H1 (cell line): ENCODE measurements at regions not wholly inside any gene's neighbourhood (a gene's known extent, or its start where the extent isn't known, plus 50 kb on each side); places are given as distances from the start of the nearest gene placed in this dataset.

ENCODE experiments used
- CTCF ChIA-PET: fragments of 300-600 bp; sonication (Branson Sonifier 250); formaldehyde crosslinking; loops from one replicate; lab custom pipeline; 2021; ENCODE audit not compliant: partially characterized antibody; lab: Charles Lee
- POLR2A ChIA-PET: fragments of 300-600 bp; sonication (Branson Sonifier 250); formaldehyde crosslinking; loops from one replicate; lab custom pipeline; 2021; ENCODE audit warnings: inconsistent platforms; ENCODE audit not compliant: partially characterized antibody; lab: Charles Lee
- DNase-seq, 2 experiments: peaks; one replicate each; pipeline versions ENCODE4 v3.0.0 to v3.0.0-alpha.2; 2010 to 2022; ENCODE audit warnings: low spot score in 2 of 2, low read depth in 1 of 2, mixed read lengths in 1 of 2
- FAIRE-seq: peaks from 2 replicates; lab custom pipeline; 2011; peaks lifted over from hg19 to GRCh38; lab: Jason Lieb, UNC
- H2AFZ ChIP-seq: 2 replicates; pipeline ENCODE4 v1.8.1; 2012; ENCODE audit warnings: low read length, inconsistent platforms
- H2AK5ac ChIP-seq: 2 replicates; pipeline ENCODE4 v1.6.1; 2013; ENCODE audit warnings: low read depth, low read length
- H2BK120ac ChIP-seq: replicated peaks from 2 replicates; pipeline ENCODE3; 2013; ENCODE audit warnings: low read depth, low read length, inconsistent platforms
- H2BK12ac ChIP-seq: 2 replicates; pipeline ENCODE4 v1.6.1; 2013; ENCODE audit warnings: low read depth, low read length
- H2BK15ac ChIP-seq: 2 replicates; pipeline ENCODE4 v1.6.1; 2013; ENCODE audit warnings: low read length
- H2BK20ac ChIP-seq: 2 replicates; pipeline ENCODE4 v1.6.1; 2013; ENCODE audit warnings: low read length
- H2BK5ac ChIP-seq: 2 replicates; pipeline ENCODE4 v1.6.1; 2013; ENCODE audit warnings: low read depth, low read length
- H3K14ac ChIP-seq: 2 replicates; pipeline ENCODE4 v1.6.1; 2013; ENCODE audit warnings: inconsistent platforms; ENCODE audit not compliant: insufficient read length
- H3K18ac ChIP-seq: 2 replicates; pipeline ENCODE4 v1.6.1; 2013; ENCODE audit warnings: low read length; ENCODE audit errors: extremely low read depth
- H3K23ac ChIP-seq: 2 replicates; pipeline ENCODE4 v1.6.1; 2013; ENCODE audit warnings: inconsistent platforms; ENCODE audit not compliant: insufficient read length
- H3K23me2 ChIP-seq: 2 replicates; pipeline ENCODE4 v1.6.1; 2013; ENCODE audit warnings: low read depth, low read length
- H3K27ac ChIP-seq: 2 replicates; pipeline ENCODE4 v1.6.1; 2011; ENCODE audit warnings: low read depth, low read length, inconsistent platforms
- H3K27me3 ChIP-seq, 4 experiments: replicated peaks in 1 of 4; 1 replicate in 1 of 4; 2 replicates in 3 of 4; pipeline versions ENCODE4 v1.6.1 to v1.8.1; 2011 to 2013; ENCODE audit warnings: low read length in 3 of 4, mild to moderate bottlenecking in 3 of 4, inconsistent platforms in 2 of 4, mixed read lengths in 2 of 4, moderate library complexity in 1 of 4; ENCODE audit not compliant: control insufficient read depth in 3 of 4, insufficient read depth in 3 of 4; ENCODE audit errors: extremely low read depth in 1 of 4
- H3K36me3 ChIP-seq, 4 experiments: 2 replicates each; pipeline versions ENCODE4 v1.6.1 to v1.8.1; 2011 to 2013; ENCODE audit warnings: mild to moderate bottlenecking in 4 of 4, low read length in 3 of 4, moderate library complexity in 2 of 4, control low read depth in 1 of 4, inconsistent platforms in 1 of 4; ENCODE audit not compliant: insufficient read depth in 4 of 4, control insufficient read depth in 2 of 4
- H3K4ac ChIP-seq: replicated peaks from 2 replicates; pipeline ENCODE3; 2013; ENCODE audit warnings: low read length, low read depth, mixed read lengths, inconsistent platforms; ENCODE audit not compliant: insufficient read length
- H3K4me1 ChIP-seq, 4 experiments: replicated peaks in 1 of 4; 1 replicate in 1 of 4; 2 replicates in 3 of 4; pipeline versions ENCODE4 v1.6.1 to v1.8.1; 2011 to 2013; ENCODE audit warnings: low read length in 3 of 4, inconsistent platforms in 2 of 4, mixed read lengths in 1 of 4; ENCODE audit not compliant: insufficient read depth in 4 of 4, control insufficient read depth in 3 of 4
- H3K4me2 ChIP-seq, 2 experiments: 2 replicates each; pipeline versions ENCODE4 v1.6.1 to v1.8.1; 2011 to 2013; ENCODE audit warnings: low read depth in 2 of 2, low read length in 2 of 2, control low read depth in 1 of 2, inconsistent platforms in 1 of 2, mild to moderate bottlenecking in 1 of 2; ENCODE audit not compliant: insufficient read depth in 1 of 2
- H3K4me3 ChIP-seq, 4 experiments: fragments of 200-600, 300-600 bp in 1 of 4; sonication (generic), shearing (Covaris generic), sonication (Bioruptor Twin) in 1 of 4; 2 replicates each; pipeline versions ENCODE4 v1.5.1 to v1.8.1; 2011 to 2016; ENCODE audit warnings: low read length in 4 of 4, low read depth in 3 of 4, control low read depth in 2 of 4, inconsistent platforms in 2 of 4, mild to moderate bottlenecking in 2 of 4, mixed read lengths in 1 of 4, moderate library complexity in 1 of 4; ENCODE audit not compliant: insufficient read depth in 2 of 4; ENCODE audit errors: extremely low read depth in 1 of 4
- H3K56ac ChIP-seq: replicated peaks from 2 replicates; pipeline ENCODE3; 2013; ENCODE audit warnings: low read depth, mild to moderate bottlenecking, mixed read lengths, low read length, inconsistent platforms; ENCODE audit not compliant: insufficient read length
- H3K79me1 ChIP-seq: 2 replicates; pipeline ENCODE4 v1.6.1; 2013; ENCODE audit warnings: low read depth, low read length, control low read depth
- H3K79me2 ChIP-seq, 2 experiments: 2 replicates each; pipeline versions ENCODE4 v1.6.1 to v1.8.1; 2012 to 2013; ENCODE audit warnings: low read length in 2 of 2, mild to moderate bottlenecking in 2 of 2, inconsistent platforms in 1 of 2; ENCODE audit not compliant: insufficient read depth in 2 of 2, control insufficient read depth in 1 of 2
- H3K9ac ChIP-seq, 4 experiments: replicated peaks in 1 of 4; 1 replicate in 1 of 4; 2 replicates in 3 of 4; pipeline versions ENCODE4 v1.6.1 to v1.8.1; 2011 to 2013; ENCODE audit warnings: low read depth in 3 of 4, low read length in 3 of 4, control low read depth in 2 of 4, mild to moderate bottlenecking in 2 of 4, moderate library complexity in 2 of 4, inconsistent platforms in 1 of 4; ENCODE audit errors: extremely low read depth in 1 of 4
- H3K9me3 ChIP-seq, 2 experiments: 2 replicates each; pipeline versions ENCODE4 v1.6.1 to v1.8.1; 2012 to 2013; ENCODE audit warnings: mild to moderate bottlenecking in 2 of 2, moderate library complexity in 2 of 2, control low read depth in 1 of 2, inconsistent platforms in 1 of 2, low read depth in 1 of 2, low read length in 1 of 2, mixed read lengths in 1 of 2; ENCODE audit not compliant: insufficient read depth in 2 of 2
- H4K20me1 ChIP-seq, 2 experiments: replicated peaks in 1 of 2; 2 replicates each; pipeline versions ENCODE3 to v1.8.1; 2011 to 2013; ENCODE audit warnings: inconsistent platforms in 2 of 2, low read length in 2 of 2, mild to moderate bottlenecking in 1 of 2; ENCODE audit not compliant: insufficient read depth in 2 of 2, control insufficient read depth in 1 of 2
- H4K5ac ChIP-seq: 2 replicates; pipeline ENCODE4 v1.6.1; 2013; ENCODE audit warnings: low read length, low read depth, mixed read lengths, inconsistent platforms; ENCODE audit not compliant: insufficient read length
- H4K8ac ChIP-seq: 2 replicates; pipeline ENCODE4 v1.8.0; 2013; ENCODE audit warnings: mild to moderate bottlenecking, moderate library complexity, low read length, inconsistent platforms; ENCODE audit not compliant: insufficient read depth; ENCODE audit errors: extremely low read depth
- H4K91ac ChIP-seq: replicated peaks from 2 replicates; pipeline ENCODE3; 2013; ENCODE audit warnings: low read length, mixed read lengths, inconsistent platforms; ENCODE audit not compliant: insufficient read length
- CBX8 ChIP-seq: fragments of 300-800, 300-1000 bp; sonication (generic); IDR thresholded peaks from 2 replicates; pipeline ENCODE4 v1.7.1; 2016; ENCODE audit warnings: low read depth, low read length, borderline replicate concordance
- CHD1 ChIP-seq: IDR thresholded peaks from 2 replicates; pipeline ENCODE4 v1.6.1; 2012; ENCODE audit warnings: low read depth, low read length, improper control_type of control experiment
- GABPA ChIP-seq: IDR thresholded peaks from 2 replicates; pipeline ENCODE4 v1.6.1; 2011; ENCODE audit warnings: mild to moderate bottlenecking, low read length, moderate library complexity, borderline replicate concordance; ENCODE audit not compliant: insufficient read depth
- GTF2F1 ChIP-seq: IDR thresholded peaks from 2 replicates; pipeline ENCODE4 v1.6.1; 2012; ENCODE audit warnings: low read depth, low read length, improper control_type of control experiment, borderline replicate concordance
- JUND ChIP-seq: IDR thresholded peaks from 2 replicates; pipeline ENCODE4 v1.6.1; 2011; ENCODE audit warnings: mild to moderate bottlenecking, improper control_type of control experiment, low read length
- KDM5A ChIP-seq: fragments of 200-600 bp; IDR thresholded peaks from 2 replicates; pipeline ENCODE4 v1.7.1; 2012; ENCODE audit warnings: mild to moderate bottlenecking, low read length, inconsistent platforms, mixed read lengths
- MAFK ChIP-seq: IDR thresholded peaks from 2 replicates; pipeline ENCODE4 v1.6.1; 2012; ENCODE audit warnings: low read depth, mild to moderate bottlenecking, improper control_type of control experiment, low read length
- SIN3A ChIP-seq, 2 experiments: IDR thresholded peaks in 1 of 2; conservative IDR thresholded peaks in 1 of 2; 2 replicates each; pipeline ENCODE4 v1.6.1; 2011 to 2012; ENCODE audit warnings: low read length in 2 of 2, improper control_type of control experiment in 1 of 2, low read depth in 1 of 2, mild to moderate bottlenecking in 1 of 2
- SIX5 ChIP-seq: IDR thresholded peaks from 2 replicates; pipeline ENCODE4 v1.6.1; 2011; ENCODE audit warnings: mild to moderate bottlenecking, low read depth, low read length
- SP1 ChIP-seq: IDR thresholded peaks from 2 replicates; pipeline ENCODE4 v1.6.1; 2011; ENCODE audit warnings: low read depth, low read length
- SUZ12 ChIP-seq: fragments of 200-600 bp; sonication (generic); IDR thresholded peaks from 2 replicates; pipeline ENCODE4 v1.6.1; 2012; ENCODE audit warnings: mild to moderate bottlenecking, inconsistent platforms, low read length, moderate library complexity, mixed read lengths
- USF2 ChIP-seq: IDR thresholded peaks from 2 replicates; pipeline ENCODE4 v1.6.1; 2011; ENCODE audit warnings: low read length, improper control_type of control experiment
- WGBS, 2 experiments: shearing (Covaris generic) in 1 of 2; methylation state at CpG; one replicate each; pipeline versions ENCODE4 v1.1.6 to v1.1.7; 2013 to 2015; ENCODE audit warnings: low lambda C conversion rate in 2 of 2, mixed read lengths in 2 of 2, inconsistent platforms in 1 of 2, low coverage in 1 of 2, missing lambda C conversion rate in 1 of 2; ENCODE audit not compliant: insufficient replicate concordance in 2 of 2, insufficient coverage in 1 of 2, insufficient read length in 1 of 2; ENCODE audit errors: extremely low coverage in 1 of 2, missing lambda C conversion rate in 1 of 2; 5-methylcytosine and 5-hydroxymethylcytosine counted together
- TF ChIP-seq, protein P1 (sequence below): IDR thresholded peaks from 2 replicates; pipeline ENCODE4 v1.6.1; 2012; ENCODE audit warnings: inconsistent platforms

GRCh38 chr16:85207357-85207921 lies 95.2 kb upstream of the CIBAR2 start:
- CTCF ChIA-PET, result no interaction called here
- H3K9ac ChIP-seq, result no peak overlapping the region
- POLR2A ChIA-PET, result no interaction called here
- TF ChIP-seq SIN3A (conservative IDR thresholded peaks at IDR 0.05 in 1 of 2, IDR thresholded peaks at IDR 0.05 in 1 of 2; ENCODE audit: low read depth in 1 of 2, low read length in 2 of 2) (no peak), CBX8 (no peak), USF2 (no peak), GTF2F1 (no peak), CHD1 (no peak), SUZ12 (no peak), SP1 (no peak), KDM5A (no peak), GABPA (no peak), MAFK (no peak), JUND (no peak), SIX5 (no peak)
- TF ChIP-seq, protein P1, sequence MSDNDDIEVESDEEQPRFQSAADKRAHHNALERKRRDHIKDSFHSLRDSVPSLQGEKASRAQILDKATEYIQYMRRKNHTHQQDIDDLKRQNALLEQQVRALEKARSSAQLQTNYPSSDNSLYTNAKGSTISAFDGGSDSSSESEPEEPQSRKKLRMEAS, result no peak

More at GRCh38 chr16:85207357-85207921, 95.2 kb upstream of the CIBAR2 start:
- Histone ChIP-seq H2BK15ac (no peak overlapping the region), H3K4me2 (no peak overlapping the region), H3K18ac (peak overlapping the region; percentile 38; the same call in 1 of the 2 replicates), H2AK5ac (no peak overlapping the region), H3K27me3 (no peaks in the 10 kb centered on the region), H2BK12ac (no peak overlapping the region), H3K56ac (no peak overlapping the region), H4K5ac (no peak overlapping the region), H3K4me3 (no peak overlapping the region), H3K23me2 (no peaks in the 10 kb centered on the region), H2BK120ac (no peak overlapping the region), H3K14ac (no peak overlapping the region), H2AFZ (no peak overlapping the region), H4K8ac (0 out of 2 replicates have a peak overlapping the region, but pooled peaks have one; percentile 23), H2BK5ac (no peak overlapping the region; the same call in 1 of the 2 replicates), H3K36me3 (no peaks in the 10 kb centered on the region), H4K20me1 (peaks cover 0 to 9% of the 10 kb centered on the region in 2 experiments), H3K23ac (no peak overlapping the region), H3K4ac (no peak overlapping the region), H3K27ac (no peak overlapping the region), H3K79me2 (peaks cover 0 to 7% of the 10 kb centered on the region in 2 experiments; a peak in 1 of 4 replicates), H2BK20ac (no peak overlapping the region), H4K91ac (peak overlapping the region; percentile 13), H3K9me3 (no peaks in the 10 kb centered on the region), H3K4me1 (peaks cover 3 to 36% (median 26%) of the 10 kb centered on the region in 4 experiments), H3K79me1 (peaks cover 7% of the 10 kb centered on the region; the same call in 1 of the 2 replicates)
- FAIRE-seq (no peak), DNase-seq (no peak)
- WGBS, 2 experiments, result 87% methylated on average over 22 of the region's 24 CpGs; no CpG with 5 or more reads in 1 of the 2 experiments
